ENCODE measurements at regions not wholly inside any gene's neighbourhood (a gene's known extent, or its start where the extent isn't known, plus 50 kb on each side); places are given as distances from the start of the nearest gene placed in this dataset.

GRCh38 chrX:145949056-145949455 lies 131.4 kb downstream of the SLITRK2 start:
- Histone ChIP-seq H3K18ac (ENCODE audit: insufficient read length, low read depth, low read length) (no peak overlapping the region), H3K4ac (ENCODE audit: low read depth, low read length) (no peak overlapping the region), H3K23ac (ENCODE audit: insufficient read length, low read depth, low read length) (no peak overlapping the region), H3K27ac (ENCODE audit: insufficient read length, low read depth, low read length) (no peak overlapping the region), H4K5ac (ENCODE audit: insufficient read length, low read depth, low read length) (no peak overlapping the region), H3K79me2 (ENCODE audit: insufficient read depth, low read length) (no peaks in the 10 kb centered on the region), H3T11ph (ENCODE audit: low read length) (no peak overlapping the region), H2BK12ac (ENCODE audit: insufficient read length, low read depth, low read length) (no peak overlapping the region), H4K8ac (replicated peaks; ENCODE audit: insufficient read length, low read depth, low read length) (no peak overlapping the region), H3K27me3 (ENCODE audit: insufficient read depth, low read length) (no peaks in the 10 kb centered on the region), H2BK120ac (ENCODE audit: low read depth, low read length, poor library complexity, severe bottlenecking) (no peak overlapping the region), H3K14ac (ENCODE audit: insufficient read depth, low read length) (no peak overlapping the region), H3K9ac (ENCODE audit: extremely low read depth, insufficient read length, low read length) (no peak overlapping the region), H3K23me2 (ENCODE audit: insufficient read length, low read depth, low read length, poor library complexity, severe bottlenecking) (no peaks in the 10 kb centered on the region), H2BK15ac (ENCODE audit: low read depth, low read length) (no peak overlapping the region), H3K4me2 (ENCODE audit: insufficient read depth, insufficient read length, low read length) (no peak overlapping the region), H4K20me1 (ENCODE audit: control insufficient read depth, insufficient read depth, insufficient read length) (no peaks in the 10 kb centered on the region), H3K79me1 (ENCODE audit: insufficient read depth, low read depth, low read length, poor library complexity, severe bottlenecking) (no peaks in the 10 kb centered on the region), H2BK5ac (ENCODE audit: insufficient read length, low read length) (no peak overlapping the region), H4K91ac (ENCODE audit: insufficient read length, low read depth, low read length) (no peak overlapping the region), H3K4me1 (ENCODE audit: insufficient read depth, low read length) (no peaks in the 10 kb centered on the region), H2AFZ (ENCODE audit: low read length) (no peak overlapping the region), H3K56ac (ENCODE audit: insufficient read length, low read depth, low read length) (no peak overlapping the region), H2AK5ac (ENCODE audit: insufficient read length, low read length) (no peak overlapping the region), H2BK20ac (ENCODE audit: low read depth, low read length, poor library complexity, severe bottlenecking) (no peak overlapping the region), H3K9me3 (ENCODE audit: control insufficient read depth, low read depth, low read length) (no peaks in the 10 kb centered on the region)
- no peak for TF ChIP-seq CTCF (conservative IDR thresholded peaks at IDR 0.05)
- H3K4me3 Mint-ChIP-seq = no peak overlapping the region
- no peak overlapping the region for H3K27ac Mint-ChIP-seq
- peaks cover 56 to 57% of the 10 kb centered on the region in 2 experiments for H3K9me3 Mint-ChIP-seq
- no peak for DNase-seq
- no peaks in the 10 kb centered on the region for H3K27me3 Mint-ChIP-seq (ENCODE audit: low read depth)
- no peaks in the 10 kb centered on the region; a peak in 1 of 7 replicates for H3K36me3 Mint-ChIP-seq (ENCODE audit: insufficient read depth in 1 of 3, low read depth in 3 of 3)
- no CpG with 5 or more reads among the region's 3 CpGs for WGBS (ENCODE audit: extremely low coverage, insufficient read length, low lambda C conversion rate)
- peaks cover 8 to 10% of the 10 kb centered on the region in 2 experiments for H3K4me1 Mint-ChIP-seq

Data from H9 (cell line).